Vagina (tissue), 2 donors: ENCODE measurements at regions not wholly inside any gene's neighbourhood (a gene's known extent, or its start where the extent isn't known, plus 50 kb on each side); places are given as distances from the start of the nearest gene placed in this dataset.

Experiments
- DNase-seq, 2 donors: peaks; one replicate each; pipeline ENCODE4 v3.0.0-alpha.2; 2017; ENCODE audit errors: extremely low spot score in 2 of 2
- H3K27ac ChIP-seq: fragments of 200-600 bp; sonication (generic); one replicate; pipeline ENCODE4 v1.5.1; 2019
- H3K27me3 ChIP-seq: fragments of 200-600 bp; sonication (generic); one replicate; pipeline ENCODE4 v1.5.1; 2019
- H3K36me3 ChIP-seq, 2 donors: fragments of 200-600 bp; sonication (generic); one replicate each; pipeline ENCODE4 v1.5.1; 2017 to 2019
- H3K4me1 ChIP-seq: fragments of 200-600 bp; sonication (generic); one replicate; pipeline ENCODE4 v1.5.1; 2019
- H3K4me3 ChIP-seq, 2 donors: fragments of 200-600 bp; sonication (generic); 1 replicate in 1 of 2; 2 replicates in 1 of 2; pipeline ENCODE4 v1.5.1; 2016 to 2019
- H3K9me3 ChIP-seq: fragments of 200-600 bp; sonication (generic); one replicate; pipeline ENCODE4 v1.5.1; 2019
- POLR2A ChIP-seq, 2 donors: fragments of 450-650 bp; IDR thresholded peaks; one replicate each; pipeline ENCODE4 v1.6.1; 2017; ENCODE audit warnings: antibody characterized with exemption in 2 of 2, mild to moderate bottlenecking in 2 of 2, moderate library complexity in 2 of 2
- POLR2AphosphoS5 ChIP-seq, 2 donors: sonication (generic); formaldehyde crosslinking; IDR thresholded peaks; one replicate each; pipeline ENCODE4 v1.9.0; 2017; ENCODE audit warnings: antibody characterized with exemption in 2 of 2, mild to moderate bottlenecking in 2 of 2, low read depth in 1 of 2; ENCODE audit not compliant: insufficient read depth in 1 of 2
- intact Hi-C: fragments of 100-400 bp; cut with DNase I; formaldehyde crosslinking; loops from one replicate; pipeline ENCODE4 v1.15.1; 2023
- TF ChIP-seq, protein P1 (sequence below), 3 experiments: fragments of 450-650 bp in 2 of 3; fragments of 200-600 bp in 1 of 3; sonication (generic) in 1 of 3; IDR thresholded peaks; one replicate each; pipeline ENCODE4 v1.5.1; 2017 to 2019; ENCODE audit warnings: antibody characterized with exemption in 3 of 3, mild to moderate bottlenecking in 2 of 3, moderate library complexity in 2 of 3

GRCh38 chr2:163369111-163369510 is 366.7 kb downstream of the FIGN start:
- no peak overlapping the region for H3K4me3 ChIP-seq

DNA sequence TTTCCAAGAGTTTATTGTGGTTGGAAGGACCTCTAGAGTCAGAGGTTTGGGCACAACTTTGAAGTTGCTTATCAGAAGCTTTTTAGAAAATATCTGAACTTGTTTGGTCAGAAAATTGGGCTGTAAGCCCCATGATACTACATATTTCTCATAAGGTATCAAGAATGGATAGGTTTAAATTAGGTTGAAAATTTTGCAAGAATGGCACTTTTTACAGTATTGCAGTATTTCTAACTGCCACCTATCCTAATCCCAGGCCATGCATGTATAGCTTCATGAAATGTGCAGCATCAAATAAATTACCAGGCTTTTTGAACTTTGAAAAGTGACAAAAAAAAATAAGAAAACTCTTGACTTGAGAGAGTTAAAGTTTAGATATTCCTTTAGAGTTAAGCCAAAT is 367.2 kb downstream of the FIGN start:
- TF ChIP-seq, protein P1, sequence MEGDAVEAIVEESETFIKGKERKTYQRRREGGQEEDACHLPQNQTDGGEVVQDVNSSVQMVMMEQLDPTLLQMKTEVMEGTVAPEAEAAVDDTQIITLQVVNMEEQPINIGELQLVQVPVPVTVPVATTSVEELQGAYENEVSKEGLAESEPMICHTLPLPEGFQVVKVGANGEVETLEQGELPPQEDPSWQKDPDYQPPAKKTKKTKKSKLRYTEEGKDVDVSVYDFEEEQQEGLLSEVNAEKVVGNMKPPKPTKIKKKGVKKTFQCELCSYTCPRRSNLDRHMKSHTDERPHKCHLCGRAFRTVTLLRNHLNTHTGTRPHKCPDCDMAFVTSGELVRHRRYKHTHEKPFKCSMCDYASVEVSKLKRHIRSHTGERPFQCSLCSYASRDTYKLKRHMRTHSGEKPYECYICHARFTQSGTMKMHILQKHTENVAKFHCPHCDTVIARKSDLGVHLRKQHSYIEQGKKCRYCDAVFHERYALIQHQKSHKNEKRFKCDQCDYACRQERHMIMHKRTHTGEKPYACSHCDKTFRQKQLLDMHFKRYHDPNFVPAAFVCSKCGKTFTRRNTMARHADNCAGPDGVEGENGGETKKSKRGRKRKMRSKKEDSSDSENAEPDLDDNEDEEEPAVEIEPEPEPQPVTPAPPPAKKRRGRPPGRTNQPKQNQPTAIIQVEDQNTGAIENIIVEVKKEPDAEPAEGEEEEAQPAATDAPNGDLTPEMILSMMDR (IDR thresholded peaks at IDR 0.05), result no peak
- TF ChIP-seq POLR2AphosphoS5 (IDR thresholded peaks at IDR 0.05; ENCODE audit: insufficient read depth in 1 of 2, low read depth in 1 of 2) (no peak), POLR2A (IDR thresholded peaks at IDR 0.05) (no peak)
- Histone ChIP-seq H3K27me3 (no peaks in the 10 kb centered on the region), H3K9me3 (no peaks in the 10 kb centered on the region), H3K4me3 (no peak overlapping the region), H3K4me1 (no peaks in the 10 kb centered on the region), H3K36me3 (no peaks in the 10 kb centered on the region), H3K27ac (no peak overlapping the region)
- no peak for DNase-seq
- intact Hi-C loops, result no loop called here

More at GRCh38 chr2:163369111-163369510, 366.7 kb downstream of the FIGN start:
- H3K36me3 ChIP-seq, result no peaks in the 10 kb centered on the region
- no peaks in the 10 kb centered on the region for H3K27me3 ChIP-seq
- no peak for TF ChIP-seq POLR2AphosphoS5 (IDR thresholded peaks at IDR 0.05; ENCODE audit: insufficient read depth in 1 of 2, low read depth in 1 of 2)
- no peak for DNase-seq
- intact Hi-C loops, result no loop called here
- H3K9me3 ChIP-seq, result no peaks in the 10 kb centered on the region
- no peaks in the 10 kb centered on the region for H3K4me1 ChIP-seq
- H3K27ac ChIP-seq, result no peak overlapping the region

GRCh38 chr2:163367825-163368582 is 367.8 kb downstream of the FIGN start:
- no peak for DNase-seq
- no peaks in the 10 kb centered on the region for H3K9me3 ChIP-seq
- H3K27ac ChIP-seq, result no peak overlapping the region
- H3K27me3 ChIP-seq, result no peaks in the 10 kb centered on the region
- intact Hi-C loops, result no loop called here
- TF ChIP-seq POLR2A (IDR thresholded peaks at IDR 0.05), result no peak
- TF ChIP-seq, protein P1 (IDR thresholded peaks at IDR 0.05), result no peak
- no peak for TF ChIP-seq POLR2AphosphoS5 (IDR thresholded peaks at IDR 0.05; ENCODE audit: insufficient read depth in 1 of 2, low read depth in 1 of 2)
- H3K36me3 ChIP-seq, result no peaks in the 10 kb centered on the region
- H3K4me1 ChIP-seq, result no peaks in the 10 kb centered on the region
- H3K4me3 ChIP-seq, result no peak overlapping the region

- intact Hi-C loops, result no loop called here
- H3K27me3 ChIP-seq, result no peaks in the 10 kb centered on the region
- TF ChIP-seq, protein P1 (IDR thresholded peaks at IDR 0.05), result no peak
- TF ChIP-seq POLR2AphosphoS5 (IDR thresholded peaks at IDR 0.05; ENCODE audit: insufficient read depth in 1 of 2, low read depth in 1 of 2), result no peak
- no peak for TF ChIP-seq POLR2A (IDR thresholded peaks at IDR 0.05)
Measured at GRCh38 chr2:163364736-163365135, 371.1 kb downstream of the FIGN start.

DNA sequence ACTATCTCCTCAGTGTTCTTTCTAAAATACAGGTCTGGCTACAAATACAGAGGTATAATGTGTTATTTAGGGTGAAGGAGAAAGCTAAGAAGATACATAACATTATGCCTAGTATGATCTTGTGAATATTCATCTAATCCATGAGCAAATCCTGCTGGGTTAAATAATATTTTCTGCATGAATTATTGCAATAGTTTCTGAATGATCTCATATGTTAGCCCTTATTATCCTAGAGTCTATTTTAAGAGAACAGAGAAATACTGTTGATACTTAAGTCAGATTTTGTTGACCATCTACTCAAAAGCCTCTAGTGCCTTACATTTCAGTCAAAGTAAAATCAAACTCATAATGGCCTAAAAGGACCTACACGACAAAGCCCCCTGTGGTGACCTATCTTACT is 382.3 kb downstream of the FIGN start:
- Histone ChIP-seq H3K9me3 (no peaks in the 10 kb centered on the region), H3K27me3 (no peaks in the 10 kb centered on the region), H3K4me1 (peaks cover 6% of the 10 kb centered on the region), H3K27ac (no peak overlapping the region), H3K4me3 (no peak overlapping the region), H3K36me3 (no peaks in the 10 kb centered on the region)
- intact Hi-C loops, result no loop called here
- DNase-seq, result no peak
- TF ChIP-seq POLR2A (IDR thresholded peaks at IDR 0.05), result no peak
- TF ChIP-seq, protein P1 (IDR thresholded peaks at IDR 0.05), result no peak
- TF ChIP-seq POLR2AphosphoS5 (IDR thresholded peaks at IDR 0.05; ENCODE audit: insufficient read depth in 1 of 2, low read depth in 1 of 2), result no peak

More at GRCh38 chr2:163364736-163365135, 371.1 kb downstream of the FIGN start:
- DNase-seq, result no peak
- H3K4me1 ChIP-seq, result no peaks in the 10 kb centered on the region
- H3K9me3 ChIP-seq, result no peaks in the 10 kb centered on the region
- H3K4me3 ChIP-seq, result no peak overlapping the region
- H3K36me3 ChIP-seq, result no peaks in the 10 kb centered on the region
- no peak overlapping the region for H3K27ac ChIP-seq
